ENCODE measurements at regions not wholly inside any gene's neighbourhood (a gene's known extent, or its start where the extent isn't known, plus 50 kb on each side); places are given as distances from the start of the nearest gene placed in this dataset.

DNA sequence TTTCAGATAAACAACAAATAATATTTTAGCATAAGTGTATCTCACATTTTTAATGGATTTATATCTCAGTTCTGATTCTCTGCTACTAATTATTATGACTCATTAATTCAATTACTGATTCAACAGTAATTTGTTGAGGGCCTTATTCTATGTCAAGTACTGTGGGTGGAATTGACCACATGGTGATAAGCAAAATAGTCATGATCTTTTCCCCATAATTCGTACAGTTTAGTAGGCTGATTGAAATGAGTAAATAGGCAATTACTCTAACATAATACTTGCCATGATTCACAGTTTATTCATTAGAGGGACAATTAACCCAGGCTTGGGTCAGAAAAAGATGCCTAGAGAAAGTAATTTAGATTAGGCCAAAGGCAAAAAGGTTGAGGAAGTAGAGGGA, 60.9 kb upstream of the SLC4A7 start:
- H3K4me1 ChIP-seq: no peaks in the 10 kb centered on the region
- TF ChIP-seq, protein P1, sequence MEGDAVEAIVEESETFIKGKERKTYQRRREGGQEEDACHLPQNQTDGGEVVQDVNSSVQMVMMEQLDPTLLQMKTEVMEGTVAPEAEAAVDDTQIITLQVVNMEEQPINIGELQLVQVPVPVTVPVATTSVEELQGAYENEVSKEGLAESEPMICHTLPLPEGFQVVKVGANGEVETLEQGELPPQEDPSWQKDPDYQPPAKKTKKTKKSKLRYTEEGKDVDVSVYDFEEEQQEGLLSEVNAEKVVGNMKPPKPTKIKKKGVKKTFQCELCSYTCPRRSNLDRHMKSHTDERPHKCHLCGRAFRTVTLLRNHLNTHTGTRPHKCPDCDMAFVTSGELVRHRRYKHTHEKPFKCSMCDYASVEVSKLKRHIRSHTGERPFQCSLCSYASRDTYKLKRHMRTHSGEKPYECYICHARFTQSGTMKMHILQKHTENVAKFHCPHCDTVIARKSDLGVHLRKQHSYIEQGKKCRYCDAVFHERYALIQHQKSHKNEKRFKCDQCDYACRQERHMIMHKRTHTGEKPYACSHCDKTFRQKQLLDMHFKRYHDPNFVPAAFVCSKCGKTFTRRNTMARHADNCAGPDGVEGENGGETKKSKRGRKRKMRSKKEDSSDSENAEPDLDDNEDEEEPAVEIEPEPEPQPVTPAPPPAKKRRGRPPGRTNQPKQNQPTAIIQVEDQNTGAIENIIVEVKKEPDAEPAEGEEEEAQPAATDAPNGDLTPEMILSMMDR (IDR thresholded peaks at IDR 0.05; ENCODE audit: low read depth, low read length): no peak
- DNase-seq: no peak
- H3K36me3 ChIP-seq: no peaks in the 10 kb centered on the region
- no peaks in the 10 kb centered on the region for H3K9me3 ChIP-seq
- H3K27me3 ChIP-seq: no peaks in the 10 kb centered on the region
- H3K4me3 ChIP-seq (ENCODE audit: low read depth, low read length): no peak overlapping the region

- TF ChIP-seq, protein P1 (IDR thresholded peaks at IDR 0.05; ENCODE audit: low read depth, low read length): no peak
- no peaks in the 10 kb centered on the region for H3K27me3 ChIP-seq
- H3K4me1 ChIP-seq: no peaks in the 10 kb centered on the region
- DNase-seq: no peak
- no peaks in the 10 kb centered on the region for H3K9me3 ChIP-seq
- no peaks in the 10 kb centered on the region for H3K36me3 ChIP-seq
- H3K4me3 ChIP-seq (ENCODE audit: low read depth, low read length): no peak overlapping the region
These were observed 60.2 kb upstream of the SLC4A7 start for GRCh38 chr3:27544372-27544865.

DNA sequence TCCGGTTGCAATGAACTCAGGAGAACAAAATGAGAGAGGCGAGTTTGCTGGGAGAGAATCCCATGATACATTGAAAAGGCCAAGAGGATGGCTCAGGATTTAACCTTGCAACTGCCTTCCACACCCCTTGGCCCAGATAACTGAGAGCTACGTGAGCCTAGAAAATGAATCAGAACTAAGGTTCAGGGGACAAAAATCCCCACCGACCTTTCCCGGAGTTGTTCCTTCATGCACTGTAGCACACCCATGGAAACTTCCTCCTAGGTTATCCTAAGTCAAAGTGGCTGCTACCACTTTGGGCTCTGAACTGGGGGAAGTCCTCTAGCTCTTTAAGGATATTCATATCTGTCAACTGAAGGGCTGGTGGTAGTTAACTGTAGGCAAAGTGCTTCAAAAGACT, 58.3 kb upstream of the SLC4A7 start:
- no peaks in the 10 kb centered on the region for H3K4me1 ChIP-seq
- H3K27me3 ChIP-seq: no peaks in the 10 kb centered on the region
- H3K4me3 ChIP-seq (ENCODE audit: low read depth, low read length): no peak overlapping the region
- TF ChIP-seq, protein P1 (IDR thresholded peaks at IDR 0.05; ENCODE audit: low read depth, low read length): no peak
- no peak for DNase-seq
- H3K36me3 ChIP-seq: no peaks in the 10 kb centered on the region
- no peaks in the 10 kb centered on the region for H3K9me3 ChIP-seq

DNA sequence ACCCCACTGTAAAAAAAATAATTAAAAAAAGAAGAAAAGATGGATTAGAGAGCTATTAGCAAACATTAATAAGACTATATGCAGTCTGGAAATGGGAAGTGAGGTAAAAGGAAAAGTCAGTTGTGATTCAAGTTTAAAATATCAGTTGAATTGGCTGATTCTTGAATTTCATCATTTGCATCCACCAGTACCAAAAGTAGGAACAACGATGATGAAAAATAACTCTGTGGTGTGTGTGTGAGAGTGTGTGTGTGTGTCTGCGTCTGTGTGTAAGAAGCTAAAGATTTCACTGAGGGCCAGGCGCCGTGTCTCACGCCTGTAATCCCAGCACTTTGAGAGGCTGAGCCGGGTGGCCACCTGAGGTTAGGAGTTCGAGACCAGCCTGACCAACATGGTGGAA, 56.0 kb upstream of the SLC4A7 start:
- Histone ChIP-seq H3K9me3 (no peaks in the 10 kb centered on the region), H3K4me3 (ENCODE audit: low read depth, low read length) (no peak overlapping the region), H3K36me3 (no peaks in the 10 kb centered on the region), H3K27me3 (no peaks in the 10 kb centered on the region), H3K4me1 (no peaks in the 10 kb centered on the region)
- TF ChIP-seq, protein P1 (IDR thresholded peaks at IDR 0.05; ENCODE audit: low read depth, low read length): no peak
- DNase-seq: no peak

GRCh38 chr3:27536491-27536890, 52.3 kb upstream of the SLC4A7 start:
- H3K4me3 ChIP-seq (ENCODE audit: low read depth, low read length): no peak overlapping the region
- no peak for DNase-seq
- H3K4me1 ChIP-seq: no peaks in the 10 kb centered on the region
- H3K36me3 ChIP-seq: no peaks in the 10 kb centered on the region
- no peaks in the 10 kb centered on the region for H3K27me3 ChIP-seq
- H3K9me3 ChIP-seq: no peaks in the 10 kb centered on the region
- TF ChIP-seq, protein P1 (IDR thresholded peaks at IDR 0.05; ENCODE audit: low read depth, low read length): no peak

- DNase-seq: no peak
- H3K36me3 ChIP-seq: no peaks in the 10 kb centered on the region
- no peaks in the 10 kb centered on the region for H3K9me3 ChIP-seq
- TF ChIP-seq, protein P1 (IDR thresholded peaks at IDR 0.05; ENCODE audit: low read depth, low read length): no peak
- no peaks in the 10 kb centered on the region for H3K4me1 ChIP-seq
- no peaks in the 10 kb centered on the region for H3K27me3 ChIP-seq
- no peak overlapping the region for H3K4me3 ChIP-seq (ENCODE audit: low read depth, low read length)
These were observed 51.7 kb upstream of the SLC4A7 start for GRCh38 chr3:27535809-27536392.
